ENCODE measurements at regions not wholly inside any gene's neighbourhood (a gene's known extent, or its start where the extent isn't known, plus 50 kb on each side); places are given as distances from the start of the nearest gene placed in this dataset.

DNA sequence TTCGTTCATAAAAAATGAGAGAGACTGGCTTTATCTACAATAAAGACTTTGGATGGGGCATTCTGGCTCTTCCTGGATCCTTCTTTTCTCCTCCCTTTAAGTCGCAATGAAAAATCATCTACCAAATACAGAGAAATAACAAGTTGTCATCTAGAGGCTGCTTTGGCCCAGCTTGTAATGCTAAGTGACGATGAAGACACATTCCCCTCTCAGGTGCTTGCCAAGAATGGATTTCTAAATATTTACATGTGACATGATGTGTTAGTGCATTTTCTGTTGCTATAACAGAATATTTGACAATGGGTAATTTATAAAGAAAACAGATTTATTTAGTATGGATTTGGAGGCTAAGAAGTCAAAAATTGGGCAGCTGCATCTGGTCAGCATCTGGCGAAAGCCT lies 308.6 kb upstream of the NPVF start:
- Histone ChIP-seq H3K4me3 (ENCODE audit: low read depth, low read length) (no peak overlapping the region), H3K36me3 (replicated peaks) (no peaks in the 10 kb centered on the region), H3K27ac (no peak overlapping the region), H3K27me3 (replicated peaks) (no peaks in the 10 kb centered on the region)
- TF ChIP-seq, protein P1, sequence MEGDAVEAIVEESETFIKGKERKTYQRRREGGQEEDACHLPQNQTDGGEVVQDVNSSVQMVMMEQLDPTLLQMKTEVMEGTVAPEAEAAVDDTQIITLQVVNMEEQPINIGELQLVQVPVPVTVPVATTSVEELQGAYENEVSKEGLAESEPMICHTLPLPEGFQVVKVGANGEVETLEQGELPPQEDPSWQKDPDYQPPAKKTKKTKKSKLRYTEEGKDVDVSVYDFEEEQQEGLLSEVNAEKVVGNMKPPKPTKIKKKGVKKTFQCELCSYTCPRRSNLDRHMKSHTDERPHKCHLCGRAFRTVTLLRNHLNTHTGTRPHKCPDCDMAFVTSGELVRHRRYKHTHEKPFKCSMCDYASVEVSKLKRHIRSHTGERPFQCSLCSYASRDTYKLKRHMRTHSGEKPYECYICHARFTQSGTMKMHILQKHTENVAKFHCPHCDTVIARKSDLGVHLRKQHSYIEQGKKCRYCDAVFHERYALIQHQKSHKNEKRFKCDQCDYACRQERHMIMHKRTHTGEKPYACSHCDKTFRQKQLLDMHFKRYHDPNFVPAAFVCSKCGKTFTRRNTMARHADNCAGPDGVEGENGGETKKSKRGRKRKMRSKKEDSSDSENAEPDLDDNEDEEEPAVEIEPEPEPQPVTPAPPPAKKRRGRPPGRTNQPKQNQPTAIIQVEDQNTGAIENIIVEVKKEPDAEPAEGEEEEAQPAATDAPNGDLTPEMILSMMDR (IDR thresholded peaks at IDR 0.05; ENCODE audit: low read depth, low read length, missing control alignments), result no peak
- in situ Hi-C loops (cut with HindIII; ENCODE audit: low pct_ligation_motif_present, low sequenced_read_pairs), result no loop called here
- DNase-seq, result no peak

DNA sequence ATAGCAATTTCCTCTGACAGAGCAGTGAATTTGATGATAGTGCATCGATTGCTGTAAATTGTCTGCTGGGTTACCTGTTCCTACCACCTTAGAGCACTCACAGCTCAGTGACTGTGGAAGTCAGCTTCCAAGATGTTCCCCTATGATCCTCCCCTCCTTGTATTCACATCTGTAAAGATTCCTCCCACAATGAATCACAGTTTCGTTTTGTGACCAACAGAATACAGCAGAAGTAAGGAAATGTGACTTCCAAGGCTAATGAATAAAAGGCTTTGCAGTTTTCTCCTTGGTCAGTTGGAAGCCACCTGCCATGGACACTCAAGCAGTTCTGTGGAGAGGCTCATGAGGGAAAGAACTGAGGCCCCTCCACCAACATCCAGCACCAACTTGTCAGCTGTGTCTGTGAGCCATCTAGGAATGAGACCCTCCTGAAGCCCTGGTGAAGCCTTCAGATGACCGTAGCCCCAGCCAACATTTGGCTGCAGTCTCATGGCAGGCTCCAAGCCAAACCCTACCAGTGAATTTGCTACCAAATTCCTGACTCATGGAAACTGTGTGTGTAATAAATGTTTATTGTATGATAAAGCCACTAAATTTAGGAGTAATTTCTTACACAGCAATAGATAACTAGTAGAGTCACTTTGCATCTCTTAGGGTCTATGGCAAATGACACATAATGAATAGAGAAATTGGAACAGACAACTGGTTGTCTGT lies 309.5 kb upstream of the NPVF start:
- H3K27ac ChIP-seq, result no peak overlapping the region
- in situ Hi-C loops (cut with HindIII; ENCODE audit: low pct_ligation_motif_present, low sequenced_read_pairs), result no loop called here
- no peaks in the 10 kb centered on the region for H3K36me3 ChIP-seq (replicated peaks)
- DNase-seq, result no peak
- no peak overlapping the region for H3K4me3 ChIP-seq (ENCODE audit: low read depth, low read length)
- no peaks in the 10 kb centered on the region for H3K27me3 ChIP-seq (replicated peaks)
- TF ChIP-seq, protein P1 (IDR thresholded peaks at IDR 0.05; ENCODE audit: low read depth, low read length, missing control alignments), result no peak

DNA sequence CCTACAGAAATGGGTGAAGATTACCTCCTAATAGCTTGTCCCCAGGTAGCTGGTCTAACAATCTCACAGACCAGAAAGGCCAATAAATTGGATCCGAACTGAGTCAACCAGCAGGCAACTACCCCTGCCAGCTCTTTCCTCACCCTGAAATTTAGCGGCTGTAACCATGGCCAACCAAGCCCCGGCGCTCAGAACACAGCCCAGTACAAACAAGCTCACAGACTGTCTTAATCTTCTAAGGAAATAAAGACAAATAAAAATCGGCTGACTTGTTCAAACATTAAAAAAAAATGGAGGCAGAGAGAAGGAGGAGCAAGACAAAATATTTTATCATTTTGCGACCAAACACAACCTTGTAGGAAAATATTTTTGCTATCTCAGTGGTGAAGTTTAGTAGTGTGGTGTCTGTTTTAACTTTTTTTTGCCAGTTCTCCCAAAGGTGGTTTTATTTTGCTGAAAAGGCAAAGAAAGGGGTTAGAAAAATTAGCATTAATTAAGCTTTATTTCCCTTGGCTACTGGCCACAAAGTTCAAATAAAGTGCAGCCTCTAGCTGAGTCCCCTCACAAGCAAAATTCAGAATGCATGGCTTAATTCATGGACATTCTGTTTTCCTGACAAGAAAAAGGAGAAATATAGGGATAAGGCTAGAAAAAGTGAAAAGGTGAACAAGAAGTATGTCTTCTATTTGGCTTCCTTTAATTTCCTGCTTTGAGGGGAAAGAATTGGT lies 313.0 kb upstream of the NPVF start:
- Histone ChIP-seq H3K4me3 (ENCODE audit: low read depth, low read length) (no peak overlapping the region), H3K36me3 (replicated peaks) (no peaks in the 10 kb centered on the region), H3K27me3 (replicated peaks) (no peaks in the 10 kb centered on the region), H3K27ac (no peak overlapping the region)
- in situ Hi-C loops (cut with HindIII; ENCODE audit: low pct_ligation_motif_present, low sequenced_read_pairs), result no loop called here
- TF ChIP-seq, protein P1 (IDR thresholded peaks at IDR 0.05; ENCODE audit: low read depth, low read length, missing control alignments), result no peak
- no peak for DNase-seq

DNA sequence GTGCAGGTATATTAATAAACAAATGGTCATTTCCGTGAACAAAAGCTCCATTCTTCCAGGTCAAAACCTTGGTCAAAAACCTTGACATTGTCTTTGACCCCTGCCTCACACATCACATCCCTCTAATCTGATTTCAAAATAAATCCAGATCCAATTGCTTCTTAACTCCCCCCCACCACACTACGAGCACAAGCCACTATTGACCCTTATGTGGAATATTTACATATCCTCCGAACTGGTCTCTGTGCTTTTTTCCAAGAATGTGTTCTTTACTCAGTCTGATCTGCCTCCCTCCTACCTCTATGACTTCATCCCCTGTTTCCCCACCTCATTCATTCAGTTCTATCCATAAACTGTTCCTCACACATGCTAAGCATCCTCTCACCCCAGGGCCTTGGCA lies 313.6 kb upstream of the NPVF start:
- Histone ChIP-seq H3K27me3 (replicated peaks) (no peaks in the 10 kb centered on the region), H3K36me3 (replicated peaks) (no peaks in the 10 kb centered on the region), H3K4me3 (ENCODE audit: low read depth, low read length) (no peak overlapping the region), H3K27ac (no peak overlapping the region)
- TF ChIP-seq, protein P1 (IDR thresholded peaks at IDR 0.05; ENCODE audit: low read depth, low read length, missing control alignments), result no peak
- no peak for DNase-seq
- in situ Hi-C loops (cut with HindIII; ENCODE audit: low pct_ligation_motif_present, low sequenced_read_pairs), result no loop called here

GRCh38 chr7:25543210-25543609 lies 314.9 kb upstream of the NPVF start:
- in situ Hi-C loops (cut with HindIII; ENCODE audit: low pct_ligation_motif_present, low sequenced_read_pairs), result no loop called here
- no peak for DNase-seq
- H3K36me3 ChIP-seq (replicated peaks), result no peaks in the 10 kb centered on the region
- H3K27me3 ChIP-seq (replicated peaks), result no peaks in the 10 kb centered on the region
- TF ChIP-seq, protein P1 (IDR thresholded peaks at IDR 0.05; ENCODE audit: low read depth, low read length, missing control alignments), result no peak
- no peak overlapping the region for H3K4me3 ChIP-seq (ENCODE audit: low read depth, low read length)
- H3K27ac ChIP-seq, result no peak overlapping the region

All from brain microvascular endothelial cell (primary cell).